Effector memory CD8-positive, alpha-beta T cell (primary cell): ENCODE measurements at regions not wholly inside any gene's neighbourhood (a gene's known extent, or its start where the extent isn't known, plus 50 kb on each side); places are given as distances from the start of the nearest gene placed in this dataset.

Source experiments
- ATAC-seq: fragments of 150-1000 bp; cut with Tn5 transposase; replicated peaks from 2 replicates; pipeline ENCODE4 v1.10.0; 2021; ENCODE audit warnings: mild to moderate bottlenecking, moderate library complexity
- DNase-seq, 3 experiments: peaks; one replicate each; pipeline ENCODE4 v3.0.0; 2021
- H3K27ac Mint-ChIP-seq, 2 donors: one replicate each; pipeline ENCODE4 v1.8.0; 2022; ENCODE audit warnings: mild to moderate bottlenecking in 2 of 2, mixed read lengths in 2 of 2, moderate library complexity in 2 of 2
- H3K27me3 Mint-ChIP-seq, 2 donors: one replicate each; pipeline ENCODE4 v1.8.0; 2022; ENCODE audit warnings: mixed read lengths in 2 of 2
- H3K36me3 Mint-ChIP-seq: one replicate; pipeline ENCODE4 v1.8.0; 2022; ENCODE audit warnings: mild to moderate bottlenecking, moderate library complexity, mixed read lengths; ENCODE audit not compliant: insufficient read depth
- H3K4me1 Mint-ChIP-seq, 2 donors: one replicate each; pipeline ENCODE4 v1.8.0; 2022; ENCODE audit warnings: low read depth in 2 of 2, mixed read lengths in 2 of 2
- H3K4me3 Mint-ChIP-seq, 2 donors: one replicate each; pipeline ENCODE4 v1.8.0; 2022; ENCODE audit warnings: mild to moderate bottlenecking in 2 of 2, mixed read lengths in 2 of 2, moderate library complexity in 2 of 2
- H3K9me3 Mint-ChIP-seq, 2 donors: one replicate each; pipeline ENCODE4 v1.8.0; 2022; ENCODE audit warnings: mixed read lengths in 2 of 2

DNA sequence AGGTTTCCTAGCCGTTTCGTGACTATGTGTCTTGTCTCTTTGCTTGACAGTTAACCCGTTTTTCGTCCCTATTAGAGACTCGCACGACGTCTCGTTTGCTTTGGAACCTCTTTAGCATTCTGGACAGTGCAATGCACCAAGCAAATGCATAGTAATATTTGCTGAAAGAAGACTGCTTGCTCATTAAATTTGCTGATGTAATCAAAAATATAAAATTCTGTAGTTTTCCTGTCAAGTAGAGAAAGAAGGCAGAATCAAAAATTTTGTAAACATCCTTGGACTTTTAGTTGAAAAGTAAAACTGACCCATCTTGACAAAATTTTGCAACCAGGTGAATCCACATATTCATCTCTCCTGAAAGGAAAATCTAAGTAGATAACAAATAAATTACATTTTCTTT, 106.9 kb upstream of the RAPGEF2 start:
- ATAC-seq = no peak
- H3K4me1 Mint-ChIP-seq = no peaks in the 10 kb centered on the region
- no peak for DNase-seq
- H3K27me3 Mint-ChIP-seq = no peaks in the 10 kb centered on the region
- H3K27ac Mint-ChIP-seq = no peak overlapping the region
- H3K36me3 Mint-ChIP-seq = no peaks in the 10 kb centered on the region
- H3K9me3 Mint-ChIP-seq = no peaks in the 10 kb centered on the region
- no peak overlapping the region for H3K4me3 Mint-ChIP-seq

DNA sequence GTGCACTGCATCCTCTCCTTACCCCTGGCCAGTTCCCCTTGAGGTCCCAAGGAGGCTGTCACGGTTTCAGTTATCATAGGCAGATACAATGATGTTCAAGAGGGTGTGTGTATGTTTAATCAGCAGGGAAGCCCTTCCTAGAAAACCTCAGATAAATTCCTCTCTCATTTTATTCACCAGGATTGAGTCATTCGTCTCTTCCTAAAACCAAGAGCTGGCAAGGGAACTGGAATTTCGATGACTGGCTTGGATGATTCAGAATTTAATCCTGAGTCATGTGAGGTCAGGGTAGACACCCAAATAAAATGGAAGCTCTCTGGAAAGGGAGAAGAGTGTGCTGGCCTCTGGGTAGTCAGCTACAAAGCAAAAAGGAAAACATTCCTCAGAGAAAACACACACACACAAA, 106.2 kb upstream of the RAPGEF2 start:
- no peak overlapping the region for H3K4me3 Mint-ChIP-seq
- no peak for ATAC-seq
- no peak for DNase-seq
- no peaks in the 10 kb centered on the region for H3K9me3 Mint-ChIP-seq
- no peaks in the 10 kb centered on the region for H3K4me1 Mint-ChIP-seq
- H3K27ac Mint-ChIP-seq = no peak overlapping the region
- no peaks in the 10 kb centered on the region for H3K27me3 Mint-ChIP-seq
- no peaks in the 10 kb centered on the region for H3K36me3 Mint-ChIP-seq

DNA sequence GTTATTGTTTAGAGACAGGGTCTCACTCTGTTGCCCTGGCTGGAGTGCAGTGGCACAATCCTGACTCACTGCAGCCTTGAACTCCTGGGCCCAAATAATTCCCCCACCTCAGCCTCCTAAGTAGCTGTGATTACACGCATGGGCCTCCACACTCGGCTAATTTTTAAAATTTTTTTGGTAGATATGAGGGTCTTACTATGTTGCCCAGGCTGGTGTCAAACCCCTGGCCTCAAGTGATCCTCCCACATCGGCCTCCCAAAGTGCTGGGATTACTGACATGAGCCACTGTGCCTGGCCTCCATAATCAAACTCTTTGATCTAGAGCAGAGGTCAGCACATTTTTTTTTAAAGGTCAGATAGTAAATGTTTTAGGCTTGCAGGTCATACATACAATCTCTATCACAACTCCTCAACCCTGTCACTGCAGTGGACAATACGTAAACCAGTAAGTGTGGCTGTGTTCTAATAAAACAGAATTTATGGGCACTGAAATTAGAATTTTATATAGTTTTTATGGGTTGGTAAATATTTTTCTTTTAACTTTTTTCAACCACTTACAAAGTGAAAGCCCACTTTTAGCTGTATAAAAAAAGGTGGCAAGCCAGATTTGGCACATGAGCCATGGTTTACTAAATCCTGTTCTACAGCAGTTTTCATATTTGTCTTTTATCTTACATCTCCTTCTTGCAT, 105.1 kb upstream of the RAPGEF2 start:
- Mint-ChIP-seq H3K9me3 (no peaks in the 10 kb centered on the region), H3K4me3 (no peak overlapping the region), H3K27me3 (no peaks in the 10 kb centered on the region), H3K36me3 (no peaks in the 10 kb centered on the region), H3K4me1 (peaks cover 0 to under 1% of the 10 kb centered on the region in 2 donors), H3K27ac (peak overlapping the region in 1 of 2 donors; percentile 63)
- ATAC-seq = no peak
- DNase-seq = no peak

DNA sequence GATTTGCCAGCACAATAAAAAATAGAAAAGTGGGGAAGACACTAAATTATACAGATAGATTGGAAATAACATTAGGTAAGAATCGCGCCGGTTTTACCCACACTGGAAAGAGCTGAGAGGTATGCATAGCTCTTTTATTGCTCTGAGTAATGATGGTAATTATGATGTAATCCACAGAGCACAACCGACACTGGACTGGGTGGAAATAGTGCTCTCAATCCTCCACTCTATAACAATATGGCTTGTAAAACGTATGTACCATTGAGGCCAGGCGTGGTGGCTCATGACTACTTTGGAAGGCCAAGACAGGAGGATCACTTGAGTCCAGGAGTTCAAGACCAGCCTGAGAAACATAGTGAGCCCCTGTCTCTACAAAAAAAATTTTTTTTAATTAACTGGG, 104.3 kb upstream of the RAPGEF2 start:
- H3K27me3 Mint-ChIP-seq = peaks cover 6 to 7% of the 10 kb centered on the region in 2 donors
- ATAC-seq (no peak), DNase-seq (no peak)
- H3K27ac Mint-ChIP-seq = no peak overlapping the region
- H3K4me1 Mint-ChIP-seq = peaks cover 0 to 8% of the 10 kb centered on the region in 2 donors
- no peaks in the 10 kb centered on the region for H3K36me3 Mint-ChIP-seq
- H3K9me3 Mint-ChIP-seq = no peaks in the 10 kb centered on the region
- no peak overlapping the region for H3K4me3 Mint-ChIP-seq

DNA sequence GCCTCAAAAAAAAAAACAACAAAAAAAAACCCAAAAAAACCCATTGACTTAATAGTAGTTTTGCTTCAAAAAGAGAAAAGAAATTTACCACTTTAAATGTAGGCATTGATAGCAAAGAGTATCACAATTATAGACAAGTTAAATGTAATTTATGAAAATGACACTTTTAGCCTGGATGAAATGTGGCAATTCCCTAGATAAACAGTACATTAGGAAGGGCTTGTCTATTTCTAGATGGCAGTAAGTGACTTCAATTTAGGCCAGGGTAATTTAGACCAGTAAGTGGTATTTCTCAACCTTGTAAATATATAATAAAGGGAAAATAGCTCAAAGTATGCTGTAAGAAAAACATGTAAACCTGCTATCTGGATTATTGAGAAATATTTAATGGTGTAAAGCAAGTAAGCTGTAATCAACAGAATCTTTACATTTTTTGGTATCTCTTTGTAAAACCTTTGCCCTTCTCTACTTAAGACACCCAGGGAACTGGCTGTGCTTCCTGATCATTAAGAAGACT, 103.7 kb upstream of the RAPGEF2 start:
- H3K27ac Mint-ChIP-seq = no peak overlapping the region
- no peak for ATAC-seq
- H3K36me3 Mint-ChIP-seq = no peaks in the 10 kb centered on the region
- peaks cover 0 to 8% of the 10 kb centered on the region in 2 donors for H3K4me1 Mint-ChIP-seq
- no peak for DNase-seq
- no peaks in the 10 kb centered on the region for H3K9me3 Mint-ChIP-seq
- H3K27me3 Mint-ChIP-seq = peaks cover 7 to 8% of the 10 kb centered on the region in 2 donors
- H3K4me3 Mint-ChIP-seq = no peak overlapping the region

DNA sequence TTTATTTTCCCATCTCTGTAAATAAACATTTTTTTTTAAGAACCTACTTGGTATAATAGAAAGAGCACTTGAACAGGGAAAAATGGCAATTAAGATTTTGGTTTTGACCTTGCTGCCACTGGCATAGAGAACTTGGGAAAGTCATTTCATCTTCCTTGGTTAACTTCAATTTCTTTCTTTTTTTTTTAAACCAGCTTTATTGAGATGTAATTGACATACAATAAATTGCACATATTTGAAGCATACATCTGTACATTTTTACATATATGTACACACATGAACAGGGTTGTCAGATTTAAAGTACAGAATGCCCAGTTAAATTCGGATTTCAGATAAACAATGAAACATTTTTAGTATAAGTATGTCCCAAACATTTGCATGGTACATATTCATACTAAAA, 103.0 kb upstream of the RAPGEF2 start:
- H3K9me3 Mint-ChIP-seq = no peaks in the 10 kb centered on the region
- no peak overlapping the region for H3K4me3 Mint-ChIP-seq
- H3K27ac Mint-ChIP-seq = no peak overlapping the region
- ATAC-seq (no peak), DNase-seq (no peak)
- peaks cover 0 to 8% of the 10 kb centered on the region in 2 donors for H3K4me1 Mint-ChIP-seq
- peaks cover 7 to 8% of the 10 kb centered on the region in 2 donors for H3K27me3 Mint-ChIP-seq
- H3K36me3 Mint-ChIP-seq = no peaks in the 10 kb centered on the region

DNA sequence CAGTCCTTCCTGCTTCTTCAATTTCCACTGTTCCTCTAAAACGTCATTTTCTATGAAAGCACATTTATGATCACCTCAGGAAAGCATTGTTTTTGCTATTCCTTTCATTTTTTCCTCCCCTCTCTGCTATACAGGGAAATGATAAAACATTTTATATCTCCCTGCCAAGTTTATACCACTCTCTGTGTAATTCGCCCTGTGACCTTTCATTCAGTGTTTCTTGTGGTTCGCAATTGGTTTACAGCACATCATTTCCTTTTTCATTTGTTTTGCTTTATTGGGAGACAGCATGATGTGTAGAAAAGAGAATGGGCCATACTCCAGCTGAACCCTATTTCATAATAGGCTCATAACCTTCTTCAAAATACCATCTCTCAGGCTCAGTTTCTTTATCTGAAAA, 99.9 kb upstream of the RAPGEF2 start:
- Mint-ChIP-seq H3K36me3 (no peaks in the 10 kb centered on the region), H3K4me1 (peaks cover 0 to 8% of the 10 kb centered on the region in 2 donors), H3K27ac (no peak overlapping the region), H3K4me3 (no peak overlapping the region), H3K9me3 (no peaks in the 10 kb centered on the region), H3K27me3 (peaks cover 7 to 27% of the 10 kb centered on the region in 2 donors)
- ATAC-seq = no peak
- DNase-seq = no peak

DNA sequence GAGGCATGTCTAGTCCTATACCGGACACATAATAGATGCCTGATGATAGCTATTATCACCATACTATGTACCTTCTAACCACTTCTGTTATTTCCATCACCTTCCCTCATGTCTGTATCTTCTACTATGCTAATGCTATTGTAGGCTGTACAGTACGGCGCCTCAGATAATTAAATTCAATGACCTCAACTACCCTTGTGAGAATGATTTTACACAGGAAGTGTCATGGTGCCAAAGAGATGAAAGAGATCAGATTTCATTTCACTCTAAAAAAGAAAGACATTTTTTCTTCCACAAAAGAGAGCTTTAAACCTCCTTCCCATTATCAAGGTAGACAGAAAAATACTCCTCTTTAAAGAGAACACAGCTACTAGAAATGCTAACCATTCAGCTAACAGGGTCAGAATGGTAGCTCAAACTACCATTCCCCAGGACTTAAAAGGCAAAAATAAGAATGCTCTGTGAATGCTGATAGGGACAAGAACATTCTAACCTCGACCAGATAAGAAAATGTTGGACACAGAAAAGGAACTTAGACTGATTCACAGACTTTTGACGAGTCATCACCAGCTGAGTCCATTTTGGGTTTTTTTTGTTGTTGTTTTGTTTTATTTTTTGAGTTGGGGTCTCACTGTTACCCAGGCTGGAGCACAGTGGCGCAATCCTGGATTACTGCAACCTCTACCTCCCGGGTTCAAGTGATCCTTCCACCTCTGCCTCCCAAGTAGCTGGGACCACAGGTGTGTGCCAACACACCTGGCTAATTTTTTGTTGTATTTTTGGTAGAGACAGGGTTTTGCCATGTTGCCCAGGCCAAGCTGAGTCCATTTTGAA, 99.2 kb upstream of the RAPGEF2 start:
- H3K27me3 Mint-ChIP-seq = peaks cover 7 to 27% of the 10 kb centered on the region in 2 donors
- peaks cover 0 to 8% of the 10 kb centered on the region in 2 donors for H3K4me1 Mint-ChIP-seq
- no peak for ATAC-seq
- H3K36me3 Mint-ChIP-seq = no peaks in the 10 kb centered on the region
- H3K27ac Mint-ChIP-seq = no peak overlapping the region
- no peak for DNase-seq
- no peaks in the 10 kb centered on the region for H3K9me3 Mint-ChIP-seq
- H3K4me3 Mint-ChIP-seq = no peak overlapping the region

DNA sequence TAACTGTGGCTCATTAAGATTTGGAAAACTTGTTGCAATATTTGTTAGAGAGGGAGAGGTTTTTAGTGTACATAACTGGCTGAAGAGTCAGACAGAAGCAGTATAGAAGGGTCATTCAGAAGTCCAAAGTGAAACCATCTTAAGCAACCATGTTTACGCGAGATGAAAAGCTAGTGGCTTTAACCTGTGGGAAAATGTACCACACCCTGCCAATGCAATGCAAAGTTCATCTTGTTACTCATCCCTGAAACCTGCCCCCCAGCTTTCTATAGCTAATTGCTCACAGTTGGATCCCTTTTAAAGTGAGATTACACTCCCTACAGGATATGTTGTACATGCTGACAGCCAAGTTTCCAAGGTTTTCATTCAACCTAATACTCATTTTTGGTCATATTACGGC, 96.7 kb upstream of the RAPGEF2 start:
- Mint-ChIP-seq H3K9me3 (no peaks in the 10 kb centered on the region), H3K4me1 (peaks cover 0 to 8% of the 10 kb centered on the region in 2 donors), H3K36me3 (no peaks in the 10 kb centered on the region), H3K27ac (no peak overlapping the region), H3K4me3 (no peak overlapping the region), H3K27me3 (peaks cover 7 to 42% of the 10 kb centered on the region in 2 donors)
- ATAC-seq = no peak
- no peak for DNase-seq

DNA sequence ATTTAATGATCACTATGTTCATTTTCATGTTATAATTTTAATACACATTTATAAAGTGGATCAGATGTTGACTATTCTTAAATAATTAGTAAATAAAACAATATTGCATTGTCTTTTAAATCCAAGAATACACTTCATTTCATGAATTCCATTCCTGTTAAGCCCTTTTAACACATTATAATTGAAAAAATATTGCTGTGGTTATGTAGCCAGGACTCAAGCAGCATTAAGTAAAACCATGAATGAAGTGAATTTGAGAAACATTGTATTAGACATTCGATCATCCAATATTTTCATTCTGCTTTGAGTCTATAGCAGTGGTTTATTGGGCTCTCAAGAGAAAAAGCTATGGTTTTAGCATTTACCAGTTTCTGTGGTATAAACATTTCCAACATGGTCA, 94.2 kb upstream of the RAPGEF2 start:
- ATAC-seq = no peak
- Mint-ChIP-seq H3K27me3 (peaks cover 0 to 35% of the 10 kb centered on the region in 2 donors), H3K27ac (no peak overlapping the region), H3K4me3 (no peak overlapping the region), H3K36me3 (no peaks in the 10 kb centered on the region), H3K4me1 (no peaks in the 10 kb centered on the region), H3K9me3 (no peaks in the 10 kb centered on the region)
- DNase-seq = no peak

DNA sequence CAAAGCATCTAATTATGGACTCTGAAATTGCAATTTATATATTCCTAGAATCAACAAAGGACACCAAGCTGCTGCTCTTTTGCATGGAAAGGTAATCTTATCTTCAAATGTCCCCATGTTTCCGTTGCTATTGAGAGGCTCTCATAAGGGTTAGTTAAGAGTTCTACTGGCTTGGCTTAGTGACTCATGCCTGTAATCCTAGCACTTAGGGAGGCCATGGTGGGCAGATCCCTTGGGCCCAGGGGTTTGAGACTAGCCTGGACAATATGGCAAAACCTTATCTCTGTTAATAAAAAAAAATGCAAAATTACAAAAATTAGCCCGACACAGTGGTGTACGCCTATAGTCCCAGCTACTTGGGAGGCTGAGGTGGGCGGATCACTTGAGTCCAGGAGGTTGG, 93.4 kb upstream of the RAPGEF2 start:
- ATAC-seq (no peak), DNase-seq (no peak)
- Mint-ChIP-seq H3K4me3 (no peak overlapping the region), H3K4me1 (no peaks in the 10 kb centered on the region), H3K27me3 (peaks cover 0 to 34% of the 10 kb centered on the region in 2 donors), H3K9me3 (no peaks in the 10 kb centered on the region), H3K36me3 (no peaks in the 10 kb centered on the region), H3K27ac (no peak overlapping the region)

DNA sequence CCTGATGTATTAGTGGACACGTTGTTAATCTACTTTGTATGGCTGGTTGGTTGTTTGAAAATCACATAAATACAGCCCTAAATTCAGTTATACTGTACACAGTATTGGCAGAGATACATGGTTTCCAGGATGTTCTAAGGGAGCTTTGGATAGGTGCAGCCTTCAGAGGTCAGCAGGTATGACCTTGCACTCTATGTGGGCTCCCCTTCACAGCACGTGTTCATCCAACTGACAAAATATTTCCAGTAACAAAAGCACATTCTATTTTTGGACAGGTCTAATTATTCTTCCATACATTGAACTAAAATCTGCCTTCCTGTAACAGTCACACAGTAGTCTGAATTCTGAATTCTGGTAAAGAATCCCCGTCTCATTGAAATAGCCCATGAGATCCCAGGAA, 92.8 kb upstream of the RAPGEF2 start:
- Mint-ChIP-seq H3K9me3 (no peaks in the 10 kb centered on the region), H3K27ac (no peak overlapping the region)
- no peak for ATAC-seq

DNA sequence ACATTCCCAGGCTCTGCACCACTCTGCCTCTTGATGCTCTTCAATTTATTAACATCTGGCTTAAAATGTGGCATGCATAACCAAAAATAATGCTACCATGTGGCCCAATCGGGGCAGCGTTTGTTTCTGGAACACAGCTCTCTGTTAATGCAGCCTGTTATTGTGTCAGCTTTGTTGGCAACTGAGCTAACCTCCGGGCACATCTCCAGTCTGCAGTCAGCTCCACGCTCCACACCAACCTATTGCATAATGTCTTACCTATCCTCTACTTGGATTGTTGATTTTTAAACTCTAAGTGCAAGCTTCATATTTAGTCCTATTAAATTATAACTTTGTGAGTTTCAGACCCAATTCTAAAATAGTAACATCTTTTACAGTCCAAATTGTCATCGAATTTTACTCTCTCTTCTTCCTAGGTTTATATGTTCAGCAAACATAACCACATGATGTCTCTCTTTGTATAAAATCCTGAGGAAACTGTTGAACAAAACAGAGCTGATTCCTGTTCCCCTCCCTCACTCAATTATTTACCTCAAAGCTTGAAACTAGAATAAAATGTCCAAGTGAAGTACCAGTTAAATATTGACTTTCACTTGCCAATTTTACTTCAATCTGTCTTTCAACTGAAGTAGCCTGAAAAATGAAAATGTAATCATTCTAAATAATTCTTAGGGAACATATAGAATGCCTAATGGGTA, 92.2 kb upstream of the RAPGEF2 start:
- Mint-ChIP-seq H3K4me1 (no peaks in the 10 kb centered on the region), H3K9me3 (no peaks in the 10 kb centered on the region), H3K27me3 (peaks cover 0 to 32% of the 10 kb centered on the region in 2 donors), H3K4me3 (no peak overlapping the region), H3K27ac (no peak overlapping the region), H3K36me3 (no peaks in the 10 kb centered on the region)
- ATAC-seq = no peak
- DNase-seq = no peak

More for the DNA sequence above, 92.8 kb upstream of the RAPGEF2 start:
- Mint-ChIP-seq H3K4me1 (no peaks in the 10 kb centered on the region), H3K36me3 (no peaks in the 10 kb centered on the region), H3K27me3 (peaks cover 0 to 34% of the 10 kb centered on the region in 2 donors), H3K4me3 (no peak overlapping the region)
- DNase-seq = no peak
